OCI-LY1 (cell line): ENCODE measurements at regions not wholly inside any gene's neighbourhood (a gene's known extent, or its start where the extent isn't known, plus 50 kb on each side); places are given as distances from the start of the nearest gene placed in this dataset.

ENCODE experiments used
- H2AFZ ChIP-seq: fragments of 200-600 bp; sonication (generic), shearing (Covaris generic); 2 replicates; pipeline ENCODE4 v1.6.0; 2014; ENCODE audit warnings: antibody characterized with exemption, mild to moderate bottlenecking, low read length
- H3F3A ChIP-seq: fragments of 200-600 bp; sonication (generic), shearing (Covaris generic); 2 replicates; pipeline ENCODE4 v1.6.0; 2014; ENCODE audit warnings: mild to moderate bottlenecking, antibody characterized with exemption, low read length, moderate library complexity; ENCODE audit not compliant: insufficient read depth
- H3K27ac ChIP-seq: fragments of 200-600 bp; sonication (generic); 2 replicates; pipeline ENCODE4 v1.5.1; 2014; ENCODE audit warnings: low read length, mixed run types, mild to moderate bottlenecking, low read depth; ENCODE audit not compliant: poor library complexity, severe bottlenecking
- H3K27me3 ChIP-seq: fragments of 200-600 bp; sonication (generic); 2 replicates; pipeline ENCODE4 v1.6.0; 2014; ENCODE audit warnings: antibody characterized with exemption, mild to moderate bottlenecking, low read length, moderate library complexity; ENCODE audit not compliant: insufficient read depth
- H3K36me3 ChIP-seq: fragments of 200-600 bp; sonication (generic); 2 replicates; pipeline ENCODE4 v1.6.1; 2014; ENCODE audit warnings: mild to moderate bottlenecking, antibody characterized with exemption, low read length, moderate library complexity, mixed read lengths; ENCODE audit not compliant: insufficient read depth
- H3K4me1 ChIP-seq: fragments of 200-600 bp; sonication (generic); 2 replicates; pipeline ENCODE4 v1.5.1; 2014; ENCODE audit warnings: mild to moderate bottlenecking, low read length, moderate library complexity; ENCODE audit not compliant: insufficient read depth, severe bottlenecking
- H3K4me2 ChIP-seq: fragments of 200-600 bp; sonication (generic), shearing (Covaris generic); 2 replicates; pipeline ENCODE4 v1.6.1; 2014; ENCODE audit warnings: low read length
- H3K4me3 ChIP-seq: fragments of 200-600 bp; sonication (generic); 2 replicates; pipeline ENCODE4 v1.5.1; 2014; ENCODE audit warnings: low read length, low read depth, mild to moderate bottlenecking, mixed read lengths; ENCODE audit not compliant: poor library complexity, severe bottlenecking
- H3K79me2 ChIP-seq: fragments of 200-600 bp; shearing (Covaris generic); 2 replicates; pipeline ENCODE4 v1.6.1; 2016; ENCODE audit warnings: mixed run types, low read length, mixed read lengths; ENCODE audit not compliant: insufficient read depth
- H3K9ac ChIP-seq: fragments of 200-600 bp; sonication (generic), shearing (Covaris generic); 2 replicates; pipeline ENCODE4 v1.6.1; 2014; ENCODE audit warnings: mild to moderate bottlenecking, low read length, mixed read lengths
- H3K9me2 ChIP-seq: fragments of 200-600 bp; sonication (generic), shearing (Covaris generic); 2 replicates; pipeline ENCODE4 v1.6.1; 2014; ENCODE audit warnings: low read depth, mild to moderate bottlenecking, low read length, mixed read lengths
- H3K9me3 ChIP-seq: fragments of 200-600 bp; shearing (Covaris generic); 2 replicates; pipeline ENCODE4 v1.6.1; 2014; ENCODE audit warnings: low read length, mixed read lengths
- H4K20me1 ChIP-seq: fragments of 200-600 bp; sonication (generic), shearing (Covaris generic); 2 replicates; pipeline ENCODE4 v1.6.0; 2016; ENCODE audit warnings: mild to moderate bottlenecking, low read length; ENCODE audit not compliant: insufficient read depth
- CTCF ChIP-seq: fragments of 200-600 bp; sonication (generic), shearing (Covaris generic); IDR thresholded peaks from 2 replicates; pipeline ENCODE4 v1.5.1; 2017; ENCODE audit warnings: mild to moderate bottlenecking, antibody characterized with exemption, low read length, moderate library complexity, mixed read lengths
- EZH2 ChIP-seq: fragments of 200-600 bp; sonication (generic), shearing (Covaris generic); IDR thresholded peaks from 2 replicates; pipeline ENCODE4 v1.8.0; 2017; ENCODE audit warnings: borderline replicate concordance, mixed run types, mild to moderate bottlenecking, antibody characterized with exemption, low read length, moderate library complexity, mixed read lengths

GRCh38 chr3:103406320-103406850 is 971.6 kb downstream of the ZPLD1 start:
- Histone ChIP-seq H3K36me3 (no peaks in the 10 kb centered on the region), H3K4me2 (no peak overlapping the region), H3K4me1 (no peaks in the 10 kb centered on the region), H3F3A (no peaks in the 10 kb centered on the region), H3K79me2 (no peaks in the 10 kb centered on the region), H3K9ac (no peak overlapping the region), H3K27me3 (no peaks in the 10 kb centered on the region), H3K9me2 (no peaks in the 10 kb centered on the region), H3K4me3 (no peak overlapping the region), H4K20me1 (no peaks in the 10 kb centered on the region), H3K27ac (no peak overlapping the region), H3K9me3 (no peaks in the 10 kb centered on the region), H2AFZ (no peak overlapping the region)
- TF ChIP-seq CTCF, result no peak
- no peak for TF ChIP-seq EZH2

- Histone ChIP-seq H3K4me1 (no peaks in the 10 kb centered on the region), H2AFZ (no peak overlapping the region), H3K4me2 (no peak overlapping the region), H3K4me3 (no peak overlapping the region), H3K79me2 (no peaks in the 10 kb centered on the region), H3K9me2 (no peaks in the 10 kb centered on the region), H3F3A (no peaks in the 10 kb centered on the region), H3K9ac (no peak overlapping the region), H3K9me3 (no peaks in the 10 kb centered on the region), H3K27me3 (no peaks in the 10 kb centered on the region), H4K20me1 (no peaks in the 10 kb centered on the region), H3K27ac (no peak overlapping the region), H3K36me3 (no peaks in the 10 kb centered on the region)
- no peak for TF ChIP-seq EZH2
- peak; percentile 46 for TF ChIP-seq CTCF
Measured at GRCh38 chr3:103410231-103410630, 975.4 kb downstream of the ZPLD1 start.

DNA sequence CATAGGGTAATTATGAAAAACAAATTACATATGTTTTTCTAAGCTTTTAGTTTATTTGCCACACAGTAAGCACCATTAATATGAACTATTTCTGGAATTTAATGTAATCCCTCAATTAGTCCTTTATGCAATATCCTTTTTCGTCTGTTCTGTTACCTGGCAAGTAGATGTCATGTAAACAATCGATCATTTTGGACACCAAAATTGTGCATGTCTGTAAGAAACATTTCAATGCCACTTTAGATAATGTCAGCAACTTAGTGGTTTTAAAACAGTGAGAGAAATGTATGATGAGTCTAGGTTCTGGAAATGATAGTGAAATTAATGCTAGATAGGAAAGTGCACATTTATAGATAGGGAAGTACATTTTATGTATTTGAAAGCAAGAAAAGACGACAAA is 986.6 kb downstream of the ZPLD1 start:
- Histone ChIP-seq H2AFZ (no peak overlapping the region), H3K4me3 (no peak overlapping the region), H3K36me3 (no peaks in the 10 kb centered on the region), H3K4me1 (no peaks in the 10 kb centered on the region), H3K27ac (no peak overlapping the region), H3K9me2 (no peaks in the 10 kb centered on the region), H3K27me3 (no peaks in the 10 kb centered on the region), H4K20me1 (no peaks in the 10 kb centered on the region), H3K79me2 (no peaks in the 10 kb centered on the region), H3F3A (no peaks in the 10 kb centered on the region), H3K9ac (no peak overlapping the region), H3K9me3 (no peaks in the 10 kb centered on the region), H3K4me2 (no peak overlapping the region)
- no peak for TF ChIP-seq EZH2
- no peak for TF ChIP-seq CTCF
